SK-N-MC (cell line): ENCODE measurements at regions not wholly inside any gene's neighbourhood (a gene's known extent, or its start where the extent isn't known, plus 50 kb on each side); places are given as distances from the start of the nearest gene placed in this dataset.

ENCODE experiments used
- DNase-seq: peaks from one replicate; pipeline ENCODE4 v3.0.0-alpha.2; 2011; ENCODE audit warnings: low read depth, low spot score
- H3K27ac ChIP-seq: fragments of 200-600 bp; sonication (generic); 2 replicates; pipeline ENCODE4 v1.5.1; 2016; ENCODE audit warnings: mixed run types
- H3K36me3 ChIP-seq: fragments of 200-600 bp; sonication (generic); 2 replicates; pipeline ENCODE4 v1.6.1; 2017; ENCODE audit warnings: antibody characterized with exemption, low read length, mixed read lengths; ENCODE audit not compliant: insufficient read depth
- H3K4me3 ChIP-seq: fragments of 200-600 bp; sonication (generic); 2 replicates; pipeline ENCODE4 v1.5.1; 2016
- H3K9ac ChIP-seq: fragments of 200-600 bp; sonication (generic); 2 replicates; pipeline ENCODE4 v1.8.0; 2017; ENCODE audit warnings: mixed run types, mixed read lengths; ENCODE audit not compliant: insufficient read length
- H3K9me3 ChIP-seq: fragments of 200-600 bp; sonication (generic); 2 replicates; pipeline ENCODE4 v1.6.1; 2017; ENCODE audit warnings: low read depth, mild to moderate bottlenecking, antibody characterized with exemption, low read length, moderate library complexity, mixed read lengths
- EZH2 ChIP-seq: fragments of 200-600 bp; sonication (generic); IDR thresholded peaks from one replicate; pipeline ENCODE4 v1.6.1; 2017; ENCODE audit warnings: antibody characterized with exemption
- FOXP2 ChIP-seq: optimal IDR thresholded peaks from 2 replicates; pipeline ENCODE3; 2011; ENCODE audit warnings: mild to moderate bottlenecking, moderate library complexity; ENCODE audit not compliant: insufficient read depth; ENCODE audit errors: extremely low read length, control extremely low read depth
- POLR2AphosphoS5 ChIP-seq: IDR thresholded peaks from 2 replicates; pipeline ENCODE4 v1.6.1; 2012; ENCODE audit warnings: mild to moderate bottlenecking, low read depth, low read length, borderline replicate concordance

- Histone ChIP-seq H3K27ac (no peak overlapping the region), H3K9me3 (no peaks in the 10 kb centered on the region), H3K4me3 (no peak overlapping the region), H3K36me3 (no peaks in the 10 kb centered on the region), H3K9ac (no peak overlapping the region)
- TF ChIP-seq POLR2AphosphoS5 (no peak), EZH2 (no peak), FOXP2 (no peak)
- DNase-seq: no peak
Observed at GRCh38 chr14:96989306-96989705, 192.1 kb downstream of the VRK1 start.

DNA sequence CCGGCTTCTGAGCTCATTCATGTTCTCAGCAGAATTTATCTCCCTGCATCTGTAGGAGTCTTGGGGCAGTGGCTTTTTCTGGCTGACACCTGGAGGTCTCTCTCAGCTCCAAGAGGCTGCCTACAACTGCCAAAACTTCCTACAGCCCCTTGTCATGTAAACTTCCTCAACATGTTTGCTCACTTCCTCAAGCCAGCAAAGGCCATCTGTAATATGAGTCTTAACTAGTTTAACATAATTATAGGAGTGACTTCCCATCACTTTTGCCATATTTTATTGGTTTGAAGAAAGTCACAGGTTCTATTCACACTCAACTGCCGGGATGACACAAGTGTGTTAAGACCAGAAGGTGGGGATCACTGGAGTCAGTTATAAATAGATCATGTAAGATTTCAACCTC is 194.0 kb downstream of the VRK1 start:
- Histone ChIP-seq H3K36me3 (no peaks in the 10 kb centered on the region), H3K9ac (no peak overlapping the region), H3K4me3 (no peak overlapping the region), H3K27ac (no peak overlapping the region), H3K9me3 (no peaks in the 10 kb centered on the region)
- no peak for DNase-seq
- no peak for TF ChIP-seq FOXP2
- no peak for TF ChIP-seq EZH2
- TF ChIP-seq POLR2AphosphoS5: no peak

DNA sequence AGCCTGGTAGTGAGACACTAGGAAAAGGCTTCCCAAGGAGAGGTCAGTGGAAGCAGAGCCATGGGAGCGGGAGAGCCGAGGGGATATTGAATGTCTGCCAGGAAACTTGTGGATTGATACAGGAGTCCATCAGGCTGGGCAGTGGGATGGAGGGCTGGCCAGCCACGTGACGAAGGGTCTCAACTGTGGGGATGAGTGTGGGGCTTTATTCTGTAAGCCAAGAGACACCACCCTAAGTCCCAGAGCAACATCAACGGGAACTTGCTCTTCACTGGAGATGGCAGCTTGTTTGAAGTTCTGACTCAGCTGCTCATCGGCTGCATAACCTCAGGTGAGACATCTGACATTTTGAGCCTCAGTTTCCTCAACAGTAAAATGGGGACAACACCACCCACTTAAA is 197.8 kb downstream of the VRK1 start:
- no peak overlapping the region for H3K9ac ChIP-seq
- H3K4me3 ChIP-seq: no peak overlapping the region
- H3K9me3 ChIP-seq: no peaks in the 10 kb centered on the region
- no peaks in the 10 kb centered on the region for H3K36me3 ChIP-seq
- no peak for DNase-seq
- TF ChIP-seq EZH2: no peak
- no peak for TF ChIP-seq FOXP2
- TF ChIP-seq POLR2AphosphoS5: no peak
- no peak overlapping the region for H3K27ac ChIP-seq

DNA sequence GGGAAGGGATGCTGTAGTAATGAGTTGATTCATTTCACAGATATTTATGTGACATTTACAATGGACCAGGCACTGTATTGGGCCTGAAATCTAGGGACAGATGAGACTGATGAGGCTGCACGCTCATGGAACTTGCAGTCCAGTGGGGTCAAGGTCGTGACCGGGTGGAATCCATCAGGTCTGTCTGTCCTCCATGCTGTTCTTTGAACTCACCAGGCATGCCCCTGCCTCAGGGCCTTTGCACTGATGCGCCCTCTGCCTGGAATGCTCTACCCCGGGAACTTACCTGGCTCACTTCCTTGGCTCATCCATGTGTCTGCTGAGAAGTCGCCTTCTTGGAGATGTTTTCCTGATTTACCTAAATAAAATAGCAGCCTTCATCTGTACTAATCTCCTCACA is 200.1 kb downstream of the VRK1 start:
- no peak overlapping the region for H3K4me3 ChIP-seq

GRCh38 chr14:96997996-96998395 is 200.8 kb downstream of the VRK1 start:
- Histone ChIP-seq H3K9ac (no peak overlapping the region), H3K36me3 (no peaks in the 10 kb centered on the region), H3K9me3 (no peaks in the 10 kb centered on the region), H3K27ac (no peak overlapping the region), H3K4me3 (no peak overlapping the region)
- no peak for TF ChIP-seq FOXP2
- TF ChIP-seq EZH2: no peak
- no peak for TF ChIP-seq POLR2AphosphoS5
- DNase-seq: no peak

More for the DNA sequence above, 200.1 kb downstream of the VRK1 start:
- Histone ChIP-seq H3K9ac (no peak overlapping the region), H3K27ac (no peak overlapping the region), H3K36me3 (no peaks in the 10 kb centered on the region), H3K9me3 (no peaks in the 10 kb centered on the region)
- TF ChIP-seq EZH2: no peak
- TF ChIP-seq FOXP2: no peak
- TF ChIP-seq POLR2AphosphoS5: no peak
- no peak for DNase-seq

DNA sequence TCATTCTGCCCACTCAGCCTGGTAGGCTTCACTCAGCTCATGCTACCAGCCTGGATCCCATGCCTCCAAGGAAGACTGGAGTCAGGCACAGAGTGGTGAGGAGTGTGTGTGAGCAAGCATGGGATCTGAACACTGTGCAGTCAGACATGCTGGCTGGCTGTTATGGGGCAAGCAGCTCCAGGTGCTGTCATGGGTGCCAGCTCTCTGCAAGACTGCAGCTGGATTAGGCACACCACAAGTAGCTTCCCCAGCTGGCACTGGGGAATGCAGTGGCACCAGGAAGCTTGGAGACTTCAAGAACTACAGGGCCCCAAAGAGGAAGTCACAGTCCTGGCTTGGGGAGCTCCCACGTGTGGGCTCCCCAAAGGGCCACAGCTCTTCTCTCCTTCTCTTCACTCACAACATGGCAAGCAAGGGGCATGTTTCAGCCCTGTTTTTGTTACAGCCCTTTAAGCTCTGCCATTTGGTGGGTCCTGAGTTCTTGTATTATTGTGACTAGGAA is 202.5 kb downstream of the VRK1 start:
- no peaks in the 10 kb centered on the region for H3K36me3 ChIP-seq
- H3K27ac ChIP-seq: no peak overlapping the region
- no peak overlapping the region for H3K9ac ChIP-seq
- H3K9me3 ChIP-seq: no peaks in the 10 kb centered on the region
- H3K4me3 ChIP-seq: no peak overlapping the region
- DNase-seq: no peak
- TF ChIP-seq POLR2AphosphoS5 (no peak), EZH2 (no peak), FOXP2 (no peak)

- no peaks in the 10 kb centered on the region for H3K36me3 ChIP-seq
- H3K27ac ChIP-seq: no peak overlapping the region
- no peak for DNase-seq
- H3K9ac ChIP-seq: no peak overlapping the region
- H3K9me3 ChIP-seq: no peaks in the 10 kb centered on the region
- TF ChIP-seq EZH2 (no peak), FOXP2 (no peak), POLR2AphosphoS5 (no peak)
- no peak overlapping the region for H3K4me3 ChIP-seq
Observed at GRCh38 chr14:97002454-97002853, 205.3 kb downstream of the VRK1 start.

DNA sequence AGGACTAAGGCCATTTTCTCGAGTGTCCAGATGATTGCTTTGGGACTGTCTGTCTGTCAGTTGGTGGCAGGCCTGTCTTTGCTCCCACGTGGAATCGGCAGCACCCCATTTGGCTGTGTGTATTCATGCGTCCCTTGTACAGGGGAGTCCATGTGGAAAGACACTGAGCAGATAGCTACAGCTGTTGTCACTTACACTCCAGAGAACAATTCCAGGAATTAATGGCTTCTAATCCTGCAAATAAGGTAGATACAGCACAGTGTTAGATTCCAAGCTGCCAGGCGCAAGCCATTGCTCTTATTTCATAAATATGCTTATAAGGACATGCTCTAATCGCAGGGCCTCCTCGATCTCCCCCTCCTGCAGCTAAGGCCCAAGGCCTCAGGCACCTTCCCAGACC is 208.8 kb downstream of the VRK1 start:
- H3K9me3 ChIP-seq: no peaks in the 10 kb centered on the region
- H3K36me3 ChIP-seq: no peaks in the 10 kb centered on the region
- DNase-seq: no peak
- TF ChIP-seq POLR2AphosphoS5 (no peak), FOXP2 (no peak), EZH2 (no peak)
- H3K27ac ChIP-seq: no peak overlapping the region
- H3K4me3 ChIP-seq: no peak overlapping the region
- H3K9ac ChIP-seq: no peak overlapping the region

- Histone ChIP-seq H3K36me3 (no peaks in the 10 kb centered on the region), H3K9ac (no peak overlapping the region), H3K9me3 (no peaks in the 10 kb centered on the region), H3K4me3 (no peak overlapping the region), H3K27ac (no peak overlapping the region)
- DNase-seq: no peak
- TF ChIP-seq EZH2: no peak
- no peak for TF ChIP-seq FOXP2
- TF ChIP-seq POLR2AphosphoS5: no peak
Observed at GRCh38 chr14:97010491-97011160, 213.4 kb downstream of the VRK1 start.
